Breast epithelium (tissue), 4 donors: ENCODE measurements at regions not wholly inside any gene's neighbourhood (a gene's known extent, or its start where the extent isn't known, plus 50 kb on each side); places are given as distances from the start of the nearest gene placed in this dataset.
A peak's percentile ranks its signal among the peaks of the same experiment; 100 is the strongest.

ENCODE experiments used
- DNase-seq, 2 donors: peaks; one replicate each; pipeline ENCODE4 v3.0.0-alpha.2; 2019; ENCODE audit warnings: low spot score in 2 of 2
- H3K27ac ChIP-seq, 2 donors: fragments of 200-600 bp; sonication (generic) in 1 of 2; one replicate each; pipeline ENCODE4 v1.5.1; 2016 to 2019; ENCODE audit warnings: mild to moderate bottlenecking in 1 of 2
- H3K27me3 ChIP-seq, 2 donors: fragments of 200-600 bp; sonication (generic) in 1 of 2; one replicate each; pipeline versions ENCODE4 v1.5.1 to v1.6.0; 2017 to 2019; ENCODE audit warnings: control low read depth in 1 of 2, mild to moderate bottlenecking in 1 of 2
- H3K36me3 ChIP-seq: fragments of 200-600 bp; one replicate; pipeline ENCODE4 v1.5.1; 2019
- H3K4me1 ChIP-seq, 2 donors: fragments of 200-600 bp; sonication (generic); one replicate each; pipeline ENCODE4 v1.5.1; 2016 to 2019; ENCODE audit warnings: control low read depth in 1 of 2
- H3K4me3 ChIP-seq, 3 donors: fragments of 200-600 bp; sonication (generic); 1 replicate in 2 of 3; 2 replicates in 1 of 3; pipeline ENCODE4 v1.5.1; 2016 to 2019; ENCODE audit warnings: mild to moderate bottlenecking in 3 of 3, moderate library complexity in 2 of 3
- H3K9me3 ChIP-seq, 2 donors: fragments of 200-600 bp; sonication (generic) in 1 of 2; one replicate each; pipeline ENCODE4 v1.5.1; 2016 to 2019; ENCODE audit warnings: control low read depth in 1 of 2
- POLR2A ChIP-seq: fragments of 450-650 bp; IDR thresholded peaks from one replicate; pipeline ENCODE4 v1.6.1; 2016; ENCODE audit warnings: antibody characterized with exemption, mild to moderate bottlenecking, moderate library complexity
- POLR2AphosphoS5 ChIP-seq, 3 donors: sonication (generic); formaldehyde crosslinking; IDR thresholded peaks; one replicate each; pipeline ENCODE4 v1.6.1; 2017; ENCODE audit warnings: antibody characterized with exemption in 3 of 3
- intact Hi-C: fragments of 100-400 bp; cut with DNase I; formaldehyde crosslinking; loops from one replicate; pipeline ENCODE4 v1.15.1; 2023; ENCODE audit warnings: low total_unique reads
- TF ChIP-seq, protein P1 (sequence below), 3 donors: fragments of 450-650 bp; IDR thresholded peaks; one replicate each; pipeline ENCODE4 v1.5.1; 2016 to 2017; ENCODE audit warnings: antibody characterized with exemption in 3 of 3, mild to moderate bottlenecking in 3 of 3, moderate library complexity in 3 of 3

GRCh38 chr21:35617491-35617890 lies 442.8 kb downstream of the SETD4 start:
- Histone ChIP-seq H3K4me1 (no peaks in the 10 kb centered on the region), H3K4me3 (no peak overlapping the region), H3K27ac (no peak overlapping the region), H3K36me3 (no peaks in the 10 kb centered on the region), H3K27me3 (no peaks in the 10 kb centered on the region), H3K9me3 (no peaks in the 10 kb centered on the region)
- TF ChIP-seq, protein P1, sequence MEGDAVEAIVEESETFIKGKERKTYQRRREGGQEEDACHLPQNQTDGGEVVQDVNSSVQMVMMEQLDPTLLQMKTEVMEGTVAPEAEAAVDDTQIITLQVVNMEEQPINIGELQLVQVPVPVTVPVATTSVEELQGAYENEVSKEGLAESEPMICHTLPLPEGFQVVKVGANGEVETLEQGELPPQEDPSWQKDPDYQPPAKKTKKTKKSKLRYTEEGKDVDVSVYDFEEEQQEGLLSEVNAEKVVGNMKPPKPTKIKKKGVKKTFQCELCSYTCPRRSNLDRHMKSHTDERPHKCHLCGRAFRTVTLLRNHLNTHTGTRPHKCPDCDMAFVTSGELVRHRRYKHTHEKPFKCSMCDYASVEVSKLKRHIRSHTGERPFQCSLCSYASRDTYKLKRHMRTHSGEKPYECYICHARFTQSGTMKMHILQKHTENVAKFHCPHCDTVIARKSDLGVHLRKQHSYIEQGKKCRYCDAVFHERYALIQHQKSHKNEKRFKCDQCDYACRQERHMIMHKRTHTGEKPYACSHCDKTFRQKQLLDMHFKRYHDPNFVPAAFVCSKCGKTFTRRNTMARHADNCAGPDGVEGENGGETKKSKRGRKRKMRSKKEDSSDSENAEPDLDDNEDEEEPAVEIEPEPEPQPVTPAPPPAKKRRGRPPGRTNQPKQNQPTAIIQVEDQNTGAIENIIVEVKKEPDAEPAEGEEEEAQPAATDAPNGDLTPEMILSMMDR (IDR thresholded peaks at IDR 0.05) = no peak
- no peak for TF ChIP-seq POLR2A
- no peak for TF ChIP-seq POLR2AphosphoS5 (IDR thresholded peaks at IDR 0.05)
- no peak for DNase-seq
- intact Hi-C loops = no loop called here

GRCh38 chr21:35616090-35616489 lies 444.2 kb downstream of the SETD4 start:
- Histone ChIP-seq H3K4me1 (no peaks in the 10 kb centered on the region), H3K27ac (no peak overlapping the region), H3K4me3 (no peak overlapping the region), H3K9me3 (no peaks in the 10 kb centered on the region), H3K36me3 (no peaks in the 10 kb centered on the region), H3K27me3 (no peaks in the 10 kb centered on the region)
- TF ChIP-seq POLR2A = no peak
- no peak for TF ChIP-seq POLR2AphosphoS5 (IDR thresholded peaks at IDR 0.05)
- TF ChIP-seq, protein P1 (IDR thresholded peaks at IDR 0.05) = peak; percentile 19 to 30 (median 22)
- intact Hi-C loops = no loop called here
- no peak for DNase-seq

DNA sequence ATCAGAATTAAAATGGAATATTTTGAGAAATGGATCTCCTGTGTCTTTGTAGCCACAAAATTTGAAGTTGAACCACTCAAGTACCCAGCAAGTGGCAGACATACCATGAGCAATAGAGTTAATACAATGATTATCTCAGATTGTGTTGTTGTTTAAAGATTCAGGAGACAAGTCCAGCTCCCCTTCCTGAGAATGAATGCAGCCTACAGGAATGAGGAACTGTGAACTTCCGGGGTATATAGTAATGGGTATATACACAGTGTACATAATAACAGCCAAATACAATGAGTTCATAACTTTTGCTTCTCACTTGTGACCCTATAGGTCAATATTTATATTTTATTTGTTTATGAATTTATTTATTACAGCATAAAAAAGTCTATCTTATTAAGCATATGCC lies 445.0 kb downstream of the SETD4 start:
- Histone ChIP-seq H3K27ac (no peak overlapping the region), H3K36me3 (no peaks in the 10 kb centered on the region), H3K27me3 (no peaks in the 10 kb centered on the region), H3K4me3 (no peak overlapping the region), H3K9me3 (no peaks in the 10 kb centered on the region), H3K4me1 (no peaks in the 10 kb centered on the region)
- no peak for TF ChIP-seq POLR2A
- TF ChIP-seq, protein P1 (IDR thresholded peaks at IDR 0.05) = no peak
- no peak for TF ChIP-seq POLR2AphosphoS5 (IDR thresholded peaks at IDR 0.05)
- DNase-seq = no peak
- intact Hi-C loops = no loop called here

DNA sequence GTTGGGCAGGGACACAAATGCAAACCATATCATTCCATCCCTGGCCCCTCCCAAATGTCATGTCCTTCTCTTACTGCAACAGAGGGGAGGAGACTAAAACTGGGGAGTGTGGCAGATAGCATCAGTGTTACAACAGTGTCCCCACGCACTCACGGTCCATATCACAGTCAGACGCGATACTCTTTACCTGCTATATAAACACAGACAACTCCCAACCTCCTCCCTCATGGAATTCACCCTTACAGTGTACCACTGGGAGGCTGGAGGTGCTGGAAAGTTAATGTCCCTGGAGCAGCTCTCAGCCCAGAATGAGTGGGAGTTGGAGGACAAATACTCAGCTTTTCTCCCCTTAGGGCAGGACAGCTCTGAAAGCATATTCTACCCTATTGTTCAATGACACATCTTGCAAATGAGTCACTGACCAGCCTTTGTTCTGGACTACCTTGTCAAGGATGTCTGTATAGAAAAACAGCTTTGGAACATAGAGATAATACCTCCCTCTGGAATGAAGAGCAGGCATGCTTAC lies 445.9 kb downstream of the SETD4 start:
- TF ChIP-seq, protein P1 (IDR thresholded peaks at IDR 0.05) = no peak
- no peak for TF ChIP-seq POLR2AphosphoS5 (IDR thresholded peaks at IDR 0.05)
- no peak for TF ChIP-seq POLR2A
- Histone ChIP-seq H3K4me3 (no peak overlapping the region), H3K27me3 (no peaks in the 10 kb centered on the region), H3K27ac (no peak overlapping the region), H3K36me3 (no peaks in the 10 kb centered on the region), H3K4me1 (no peaks in the 10 kb centered on the region), H3K9me3 (no peaks in the 10 kb centered on the region)
- no peak for DNase-seq
- intact Hi-C loops = no loop called here

- no peaks in the 10 kb centered on the region for H3K9me3 ChIP-seq
- H3K27ac ChIP-seq = no peak overlapping the region
- DNase-seq = no peak
- TF ChIP-seq, protein P1 (IDR thresholded peaks at IDR 0.05) = no peak
- TF ChIP-seq POLR2A = no peak
- no peak for TF ChIP-seq POLR2AphosphoS5 (IDR thresholded peaks at IDR 0.05)
- intact Hi-C loops = no loop called here
- H3K4me3 ChIP-seq = no peak overlapping the region
- H3K36me3 ChIP-seq = no peaks in the 10 kb centered on the region
- no peaks in the 10 kb centered on the region for H3K4me1 ChIP-seq
- H3K27me3 ChIP-seq = no peaks in the 10 kb centered on the region
Observed at GRCh38 chr21:35611708-35612132, 448.6 kb downstream of the SETD4 start.
